HG03097 (cell line): ENCODE measurements at regions not wholly inside any gene's neighbourhood (a gene's known extent, or its start where the extent isn't known, plus 50 kb on each side); places are given as distances from the start of the nearest gene placed in this dataset.

Source experiments
- ATAC-seq: cut with Tn5 transposase; IDR thresholded peaks from one replicate; pipeline ENCODE4 v1.9.1; 2021; ENCODE audit not compliant: unreplicated experiment, low FRiP score

GRCh38 chr21:27827972-27828371 lies 861.1 kb upstream of the ADAMTS5 start:
- no peak for ATAC-seq

GRCh38 chr21:27825035-27825434 lies 858.1 kb upstream of the ADAMTS5 start:
- ATAC-seq: no peak

GRCh38 chr21:27823652-27824201 lies 856.8 kb upstream of the ADAMTS5 start:
- ATAC-seq: no peak

- ATAC-seq: no peak
Measured at GRCh38 chr21:27820342-27820741, 853.5 kb upstream of the ADAMTS5 start.

GRCh38 chr21:27819299-27819698 lies 852.4 kb upstream of the ADAMTS5 start:
- no peak for ATAC-seq

GRCh38 chr21:27818847-27819246 lies 852.0 kb upstream of the ADAMTS5 start:
- ATAC-seq: no peak

GRCh38 chr21:27817902-27818623 lies 851.2 kb upstream of the ADAMTS5 start:
- no peak for ATAC-seq

- ATAC-seq: no peak
Measured at GRCh38 chr21:27817074-27817473, 850.2 kb upstream of the ADAMTS5 start.

- no peak for ATAC-seq
Measured at GRCh38 chr21:27816301-27816700, 849.4 kb upstream of the ADAMTS5 start.

GRCh38 chr21:27814226-27814625 lies 847.3 kb upstream of the ADAMTS5 start:
- no peak for ATAC-seq

- no peak for ATAC-seq
Measured at GRCh38 chr21:27813750-27814149, 846.9 kb upstream of the ADAMTS5 start.

GRCh38 chr21:27813344-27813743 lies 846.5 kb upstream of the ADAMTS5 start:
- ATAC-seq: no peak

- ATAC-seq: no peak
Measured at GRCh38 chr21:27812279-27812678, 845.4 kb upstream of the ADAMTS5 start.

GRCh38 chr21:27808923-27809322 lies 842.0 kb upstream of the ADAMTS5 start:
- ATAC-seq: no peak

- ATAC-seq: no peak
Measured at GRCh38 chr21:27807596-27807995, 840.7 kb upstream of the ADAMTS5 start.

GRCh38 chr21:27806281-27806680 lies 839.4 kb upstream of the ADAMTS5 start:
- ATAC-seq: no peak

GRCh38 chr21:27805696-27806095 lies 838.8 kb upstream of the ADAMTS5 start:
- ATAC-seq: no peak

GRCh38 chr21:27804515-27804914 lies 837.6 kb upstream of the ADAMTS5 start:
- no peak for ATAC-seq

GRCh38 chr21:27803571-27803970 lies 836.7 kb upstream of the ADAMTS5 start:
- no peak for ATAC-seq

- no peak for ATAC-seq
Measured at GRCh38 chr21:27802816-27803475, 836.1 kb upstream of the ADAMTS5 start.

GRCh38 chr21:27799861-27800260 lies 833.0 kb upstream of the ADAMTS5 start:
- ATAC-seq: no peak

- ATAC-seq: no peak
Measured at GRCh38 chr21:27796106-27796505, 829.2 kb upstream of the ADAMTS5 start.
